ENCODE measurements at regions not wholly inside any gene's neighbourhood (a gene's known extent, or its start where the extent isn't known, plus 50 kb on each side); places are given as distances from the start of the nearest gene placed in this dataset.

GRCh38 chr5:6177926-6178325, 200.4 kb downstream of the MED10 start:
- DNase-seq (ENCODE audit: low read depth in 1 of 2, low spot score in 1 of 2): no peak
- Histone ChIP-seq H3K4me1 (ENCODE audit: low read depth) (no peaks in the 10 kb centered on the region), H3K27ac (no peak overlapping the region), H3K4me3 (no peak overlapping the region), H3K9me3 (ENCODE audit: low read depth) (no peaks in the 10 kb centered on the region), H3K27me3 (no peaks in the 10 kb centered on the region), H3K36me3 (no peaks in the 10 kb centered on the region)
- TF ChIP-seq, protein P1, sequence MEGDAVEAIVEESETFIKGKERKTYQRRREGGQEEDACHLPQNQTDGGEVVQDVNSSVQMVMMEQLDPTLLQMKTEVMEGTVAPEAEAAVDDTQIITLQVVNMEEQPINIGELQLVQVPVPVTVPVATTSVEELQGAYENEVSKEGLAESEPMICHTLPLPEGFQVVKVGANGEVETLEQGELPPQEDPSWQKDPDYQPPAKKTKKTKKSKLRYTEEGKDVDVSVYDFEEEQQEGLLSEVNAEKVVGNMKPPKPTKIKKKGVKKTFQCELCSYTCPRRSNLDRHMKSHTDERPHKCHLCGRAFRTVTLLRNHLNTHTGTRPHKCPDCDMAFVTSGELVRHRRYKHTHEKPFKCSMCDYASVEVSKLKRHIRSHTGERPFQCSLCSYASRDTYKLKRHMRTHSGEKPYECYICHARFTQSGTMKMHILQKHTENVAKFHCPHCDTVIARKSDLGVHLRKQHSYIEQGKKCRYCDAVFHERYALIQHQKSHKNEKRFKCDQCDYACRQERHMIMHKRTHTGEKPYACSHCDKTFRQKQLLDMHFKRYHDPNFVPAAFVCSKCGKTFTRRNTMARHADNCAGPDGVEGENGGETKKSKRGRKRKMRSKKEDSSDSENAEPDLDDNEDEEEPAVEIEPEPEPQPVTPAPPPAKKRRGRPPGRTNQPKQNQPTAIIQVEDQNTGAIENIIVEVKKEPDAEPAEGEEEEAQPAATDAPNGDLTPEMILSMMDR (IDR thresholded peaks at IDR 0.05; ENCODE audit: low read depth, low read length): no peak

DNA sequence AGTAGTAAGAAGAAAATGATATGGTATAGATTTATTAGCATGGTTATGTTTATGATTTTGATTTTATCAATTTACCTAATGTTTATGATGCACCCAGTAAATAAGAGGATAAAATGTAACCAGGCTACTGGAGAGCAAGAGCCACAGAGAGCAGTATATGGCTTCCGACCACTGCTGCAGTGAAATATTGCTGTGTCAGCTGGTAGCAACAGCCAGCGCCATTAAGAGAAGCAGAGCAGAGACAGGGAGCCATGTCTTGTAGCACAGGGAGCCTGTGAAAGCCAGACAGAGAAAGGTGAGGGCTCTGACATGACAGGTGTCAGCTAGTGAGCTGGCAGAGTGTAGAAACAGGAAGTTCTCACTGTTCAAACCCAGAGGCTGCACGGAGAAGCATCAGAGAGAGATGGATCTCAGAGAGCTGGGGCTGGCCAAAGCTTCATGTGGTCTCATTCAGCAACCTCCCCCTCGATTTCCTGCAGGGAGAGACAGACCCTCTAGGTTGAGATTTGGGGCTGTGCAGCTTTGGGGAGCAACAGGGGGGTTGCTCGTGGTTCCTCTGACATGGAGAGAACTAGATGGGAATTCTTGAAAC, 202.1 kb downstream of the MED10 start:
- TF ChIP-seq, protein P1 (IDR thresholded peaks at IDR 0.05; ENCODE audit: low read depth, low read length): no peak
- H3K36me3 ChIP-seq: no peaks in the 10 kb centered on the region
- no peak overlapping the region for H3K27ac ChIP-seq
- H3K27me3 ChIP-seq: no peaks in the 10 kb centered on the region
- no peaks in the 10 kb centered on the region for H3K9me3 ChIP-seq (ENCODE audit: low read depth)
- no peaks in the 10 kb centered on the region for H3K4me1 ChIP-seq (ENCODE audit: low read depth)
- H3K4me3 ChIP-seq: no peak overlapping the region
- no peak for DNase-seq (ENCODE audit: low read depth in 1 of 2, low spot score in 1 of 2)

DNA sequence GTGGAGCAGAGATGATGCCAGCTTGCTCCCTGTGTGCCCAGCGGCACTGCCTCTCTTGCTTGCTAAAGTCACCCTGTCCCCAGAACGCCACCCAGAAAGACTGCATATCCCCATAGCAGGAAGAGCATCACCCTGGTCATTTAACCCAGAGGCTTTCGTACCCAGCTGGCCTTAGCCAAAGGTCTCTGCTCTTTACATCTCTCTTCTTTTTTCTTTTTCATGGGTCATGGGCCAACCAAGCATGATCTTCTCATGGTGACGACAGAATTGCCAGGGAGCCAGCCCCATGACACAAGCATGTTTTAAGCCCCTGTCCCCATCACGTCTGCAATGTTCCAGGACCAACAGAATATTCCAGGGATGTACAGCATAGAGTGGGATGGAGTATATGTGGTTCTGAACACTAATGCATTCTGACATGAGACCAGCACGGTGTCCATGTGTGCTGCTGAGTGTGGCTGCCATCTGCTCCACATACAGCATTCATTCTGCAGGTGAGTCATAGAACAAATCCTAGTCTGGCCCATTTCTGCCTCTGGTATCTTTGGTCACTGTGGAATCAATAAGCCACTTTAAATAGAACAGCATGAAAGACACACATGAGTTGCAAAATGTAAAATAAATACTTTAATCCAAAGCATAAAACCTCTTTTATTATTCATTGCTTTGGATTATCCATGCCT, 203.0 kb downstream of the MED10 start:
- H3K4me3 ChIP-seq: no peak overlapping the region
- TF ChIP-seq, protein P1 (IDR thresholded peaks at IDR 0.05; ENCODE audit: low read depth, low read length): no peak
- H3K9me3 ChIP-seq (ENCODE audit: low read depth): no peaks in the 10 kb centered on the region
- no peak for DNase-seq (ENCODE audit: low read depth in 1 of 2, low spot score in 1 of 2)
- no peaks in the 10 kb centered on the region for H3K36me3 ChIP-seq
- no peak overlapping the region for H3K27ac ChIP-seq
- no peaks in the 10 kb centered on the region for H3K27me3 ChIP-seq
- H3K4me1 ChIP-seq (ENCODE audit: low read depth): no peaks in the 10 kb centered on the region

DNA sequence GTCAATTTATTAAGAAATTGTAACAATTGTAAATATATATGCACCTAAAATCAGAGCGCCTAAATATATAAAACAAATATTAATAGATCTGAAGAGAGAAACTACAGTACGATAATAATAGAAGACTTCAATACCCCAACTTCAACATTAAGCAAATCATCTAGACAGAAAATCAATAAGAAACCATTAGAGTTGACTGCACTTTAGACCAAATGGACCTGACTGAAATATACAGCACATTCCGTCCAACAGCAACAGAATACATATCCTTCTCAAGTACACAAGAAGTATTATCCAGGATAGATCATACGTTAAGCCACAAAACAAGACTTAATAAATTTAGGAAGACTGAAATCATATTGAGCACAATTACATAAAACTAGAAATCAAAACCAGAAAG, 208.7 kb downstream of the MED10 start:
- Histone ChIP-seq H3K36me3 (no peaks in the 10 kb centered on the region), H3K9me3 (ENCODE audit: low read depth) (no peaks in the 10 kb centered on the region), H3K4me3 (no peak overlapping the region), H3K27ac (no peak overlapping the region), H3K4me1 (ENCODE audit: low read depth) (no peaks in the 10 kb centered on the region), H3K27me3 (no peaks in the 10 kb centered on the region)
- DNase-seq (ENCODE audit: low read depth in 1 of 2, low spot score in 1 of 2): no peak
- TF ChIP-seq, protein P1 (IDR thresholded peaks at IDR 0.05; ENCODE audit: low read depth, low read length): no peak

GRCh38 chr5:6166698-6167394, 211.5 kb downstream of the MED10 start:
- H3K27me3 ChIP-seq: no peaks in the 10 kb centered on the region
- no peak overlapping the region for H3K27ac ChIP-seq
- no peaks in the 10 kb centered on the region for H3K4me1 ChIP-seq (ENCODE audit: low read depth)
- no peaks in the 10 kb centered on the region for H3K9me3 ChIP-seq (ENCODE audit: low read depth)
- H3K4me3 ChIP-seq: no peak overlapping the region
- DNase-seq (ENCODE audit: low read depth in 1 of 2, low spot score in 1 of 2): no peak
- TF ChIP-seq, protein P1 (IDR thresholded peaks at IDR 0.05; ENCODE audit: low read depth, low read length): no peak
- H3K36me3 ChIP-seq: no peaks in the 10 kb centered on the region

Measured in cardiac muscle cell (in vitro differentiated cells and primary cell).